WTC11 (cell line): ENCODE measurements at regions not wholly inside any gene's neighbourhood (a gene's known extent, or its start where the extent isn't known, plus 50 kb on each side); places are given as distances from the start of the nearest gene placed in this dataset.

ENCODE experiments used
- CTCF ChIP-seq: fragments of 200-600 bp; IDR thresholded peaks from 2 replicates; pipeline ENCODE4 v1.8.0; 2022; ENCODE audit warnings: antibody characterized with exemption
- FOXK1 ChIP-seq: sonication (generic); formaldehyde crosslinking; IDR thresholded peaks from 2 replicates; pipeline ENCODE4 v1.8.0; 2022; ENCODE audit warnings: mild to moderate bottlenecking, moderate library complexity, missing genetic modification reagents
- ZNF232 ChIP-seq: sonication (generic); formaldehyde crosslinking; IDR thresholded peaks from 2 replicates; pipeline ENCODE4 v1.8.0; 2022; ENCODE audit warnings: mild to moderate bottlenecking, missing genetic modification reagents
- ZNF317 ChIP-seq: sonication (generic); formaldehyde crosslinking; IDR thresholded peaks from 2 replicates; pipeline ENCODE4 v1.8.1; 2023; ENCODE audit warnings: low read depth, mild to moderate bottlenecking, moderate library complexity, missing genetic modification reagents, borderline replicate concordance

- TF ChIP-seq CTCF (no peak), ZNF317 (no peak), ZNF232 (CRISPR knock-in tag) (no peak), FOXK1 (CRISPR knock-in tag) (no peak)
Measured at GRCh38 chr4:153098427-153098826, 105.8 kb upstream of the TRIM2 start.
